ENCODE measurements at regions not wholly inside any gene's neighbourhood (a gene's known extent, or its start where the extent isn't known, plus 50 kb on each side); places are given as distances from the start of the nearest gene placed in this dataset.

DNA sequence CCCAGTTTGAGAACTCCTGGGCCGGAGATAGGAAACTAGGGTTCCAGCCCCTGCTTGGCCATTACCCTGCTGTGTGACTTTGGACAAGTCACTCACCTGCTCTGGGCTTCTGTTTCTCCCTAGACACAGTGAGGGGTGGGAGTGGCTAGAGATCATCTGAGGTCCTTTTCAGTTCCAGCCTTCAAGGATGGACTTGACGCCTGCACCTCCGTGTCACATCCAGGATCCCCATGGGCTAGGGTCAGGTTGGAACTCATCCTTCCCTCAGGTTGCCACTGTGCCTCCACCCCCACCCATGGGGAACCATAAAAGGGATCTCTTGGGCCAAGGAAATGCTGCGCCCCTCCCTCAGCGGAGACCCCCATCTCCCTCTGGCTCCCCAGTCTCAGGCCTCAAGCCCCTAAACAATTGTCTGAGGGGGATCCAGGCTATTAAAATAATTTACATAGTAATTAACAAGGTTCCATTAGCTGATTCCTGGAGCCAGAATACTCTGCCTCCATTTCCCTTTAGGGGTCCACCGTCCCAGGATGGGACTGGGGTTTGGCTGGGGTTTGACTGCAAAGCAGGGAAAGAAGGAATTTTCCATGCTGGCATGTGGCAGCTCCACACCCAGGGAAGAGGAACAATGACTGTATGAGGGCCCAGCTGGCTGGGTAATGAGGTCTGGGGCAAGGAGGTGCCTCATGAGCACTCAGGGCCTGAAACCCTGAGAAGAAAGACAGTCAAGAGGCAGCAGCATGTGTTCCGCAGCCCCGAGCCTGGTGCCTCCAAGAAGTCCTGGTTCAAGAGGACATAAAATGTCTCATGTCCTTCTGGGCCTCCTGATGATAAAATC, 177.7 kb downstream of the SMAD6 start:
- TF ChIP-seq, protein P1, sequence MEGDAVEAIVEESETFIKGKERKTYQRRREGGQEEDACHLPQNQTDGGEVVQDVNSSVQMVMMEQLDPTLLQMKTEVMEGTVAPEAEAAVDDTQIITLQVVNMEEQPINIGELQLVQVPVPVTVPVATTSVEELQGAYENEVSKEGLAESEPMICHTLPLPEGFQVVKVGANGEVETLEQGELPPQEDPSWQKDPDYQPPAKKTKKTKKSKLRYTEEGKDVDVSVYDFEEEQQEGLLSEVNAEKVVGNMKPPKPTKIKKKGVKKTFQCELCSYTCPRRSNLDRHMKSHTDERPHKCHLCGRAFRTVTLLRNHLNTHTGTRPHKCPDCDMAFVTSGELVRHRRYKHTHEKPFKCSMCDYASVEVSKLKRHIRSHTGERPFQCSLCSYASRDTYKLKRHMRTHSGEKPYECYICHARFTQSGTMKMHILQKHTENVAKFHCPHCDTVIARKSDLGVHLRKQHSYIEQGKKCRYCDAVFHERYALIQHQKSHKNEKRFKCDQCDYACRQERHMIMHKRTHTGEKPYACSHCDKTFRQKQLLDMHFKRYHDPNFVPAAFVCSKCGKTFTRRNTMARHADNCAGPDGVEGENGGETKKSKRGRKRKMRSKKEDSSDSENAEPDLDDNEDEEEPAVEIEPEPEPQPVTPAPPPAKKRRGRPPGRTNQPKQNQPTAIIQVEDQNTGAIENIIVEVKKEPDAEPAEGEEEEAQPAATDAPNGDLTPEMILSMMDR (optimal IDR thresholded peaks at IDR 0.05 in 1 of 3, IDR thresholded peaks at IDR 0.05 in 1 of 3, conservative IDR thresholded peaks at IDR 0.05 in 1 of 3; ENCODE audit: extremely low read depth in 1 of 3, insufficient read depth in 2 of 3, low read length in 3 of 3): no peak
- no peak for TF ChIP-seq EZH2 (IDR thresholded peaks at IDR 0.05; ENCODE audit: low read length)
- Histone ChIP-seq H3K4me2 (ENCODE audit: control insufficient read depth, extremely low read depth, insufficient read depth, low read depth, low read length) (no peak overlapping the region), H3K4me3 (ENCODE audit: control insufficient read depth in 2 of 3, extremely low read depth in 1 of 3, insufficient read depth in 2 of 3, low read depth in 1 of 3, low read length in 3 of 3) (no peak overlapping the region), H4K20me1 (ENCODE audit: control insufficient read depth, extremely low read depth, insufficient read depth, low read length) (no peaks in the 10 kb centered on the region), H3K36me3 (ENCODE audit: control insufficient read depth in 2 of 2, extremely low read depth in 1 of 2, insufficient read depth in 2 of 2, low read length in 2 of 2) (no peaks in the 10 kb centered on the region), H3K9me1 (ENCODE audit: control insufficient read depth, extremely low read depth, insufficient read depth, low read length) (no peaks in the 10 kb centered on the region), H2AFZ (ENCODE audit: control insufficient read depth, low read length) (no peak overlapping the region), H3K9ac (ENCODE audit: control insufficient read depth, extremely low read depth, insufficient read depth, low read length) (no peak overlapping the region), H3K4me1 (ENCODE audit: control insufficient read depth, extremely low read depth, insufficient read depth, low read length) (peaks cover 23% of the 10 kb centered on the region), H3K79me2 (ENCODE audit: control insufficient read depth, insufficient read depth, low read length) (no peaks in the 10 kb centered on the region), H3K9me3 (ENCODE audit: control insufficient read depth, low read depth, low read length) (no peaks in the 10 kb centered on the region), H3K27ac (ENCODE audit: control insufficient read depth, insufficient read depth, low read length) (no peak overlapping the region), H3K27me3 (ENCODE audit: control insufficient read depth, extremely low read depth, insufficient read depth, low read length) (peaks cover 5% of the 10 kb centered on the region)
- DNase-seq (ENCODE audit: low read depth, low spot score) (no peak), FAIRE-seq (no peak)
- dilution Hi-C loops (cut with MboI; ENCODE audit: extremely low pct_ligation_motif_present, low sequenced_read_pairs): no loop called here

DNA sequence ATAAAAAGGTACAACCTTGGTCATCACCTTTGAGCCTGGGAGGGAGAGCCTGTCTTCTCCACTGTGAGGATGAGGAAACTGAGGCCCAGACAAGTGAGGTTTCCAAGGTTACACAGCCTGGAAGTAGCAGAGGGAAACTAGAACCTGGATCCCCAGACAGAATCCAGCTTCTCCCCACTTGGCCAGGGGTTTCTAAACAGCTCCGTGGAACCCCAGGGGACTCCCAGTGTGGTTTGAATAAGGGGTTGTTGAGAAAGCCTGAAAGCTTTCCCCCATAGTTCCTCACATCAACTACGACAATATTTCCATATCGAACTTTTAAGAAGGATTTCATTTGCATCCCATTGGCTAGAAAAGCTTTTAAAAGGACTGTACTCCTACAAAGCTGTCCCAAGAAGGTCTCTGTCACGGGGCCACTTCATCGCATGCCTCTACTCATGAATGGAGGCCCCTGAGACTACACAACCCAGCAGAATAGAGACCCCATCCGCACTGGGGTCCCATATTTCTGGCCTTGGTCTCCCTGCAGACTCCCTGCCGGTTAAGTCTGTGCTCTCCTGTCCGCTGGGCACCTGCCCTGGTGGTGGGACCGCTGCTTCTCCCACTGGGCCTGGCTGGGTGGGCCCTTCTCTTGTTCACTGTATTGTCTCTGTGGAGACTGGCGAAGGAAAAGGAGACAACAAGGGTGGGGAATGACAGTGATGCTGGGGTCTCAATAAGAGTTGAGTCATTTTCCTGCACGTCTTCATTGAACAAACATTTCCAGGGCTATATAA, 178.5 kb downstream of the SMAD6 start:
- Histone ChIP-seq H3K4me1 (ENCODE audit: control insufficient read depth, extremely low read depth, insufficient read depth, low read length) (peaks cover 23% of the 10 kb centered on the region), H3K27me3 (ENCODE audit: control insufficient read depth, extremely low read depth, insufficient read depth, low read length) (peaks cover 5% of the 10 kb centered on the region), H3K79me2 (ENCODE audit: control insufficient read depth, insufficient read depth, low read length) (no peaks in the 10 kb centered on the region), H3K36me3 (ENCODE audit: control insufficient read depth in 2 of 2, extremely low read depth in 1 of 2, insufficient read depth in 2 of 2, low read length in 2 of 2) (no peaks in the 10 kb centered on the region), H3K27ac (ENCODE audit: control insufficient read depth, insufficient read depth, low read length) (no peak overlapping the region), H4K20me1 (ENCODE audit: control insufficient read depth, extremely low read depth, insufficient read depth, low read length) (no peaks in the 10 kb centered on the region), H2AFZ (ENCODE audit: control insufficient read depth, low read length) (no peak overlapping the region), H3K4me3 (ENCODE audit: control insufficient read depth in 2 of 3, extremely low read depth in 1 of 3, insufficient read depth in 2 of 3, low read depth in 1 of 3, low read length in 3 of 3) (no peak overlapping the region), H3K9me3 (ENCODE audit: control insufficient read depth, low read depth, low read length) (no peaks in the 10 kb centered on the region), H3K9ac (ENCODE audit: control insufficient read depth, extremely low read depth, insufficient read depth, low read length) (no peak overlapping the region), H3K4me2 (ENCODE audit: control insufficient read depth, extremely low read depth, insufficient read depth, low read depth, low read length) (no peak overlapping the region), H3K9me1 (ENCODE audit: control insufficient read depth, extremely low read depth, insufficient read depth, low read length) (no peaks in the 10 kb centered on the region)
- FAIRE-seq: no peak
- no peak for TF ChIP-seq EZH2 (IDR thresholded peaks at IDR 0.05; ENCODE audit: low read length)
- TF ChIP-seq, protein P1 (optimal IDR thresholded peaks at IDR 0.05 in 1 of 3, IDR thresholded peaks at IDR 0.05 in 1 of 3, conservative IDR thresholded peaks at IDR 0.05 in 1 of 3; ENCODE audit: extremely low read depth in 1 of 3, insufficient read depth in 2 of 3, low read length in 3 of 3): no peak
- DNase-seq (ENCODE audit: low read depth, low spot score): no peak
- dilution Hi-C loops (cut with MboI; ENCODE audit: extremely low pct_ligation_motif_present, low sequenced_read_pairs): no loop called here
